ENCODE measurements at regions not wholly inside any gene's neighbourhood (a gene's known extent, or its start where the extent isn't known, plus 50 kb on each side); places are given as distances from the start of the nearest gene placed in this dataset.

DNA sequence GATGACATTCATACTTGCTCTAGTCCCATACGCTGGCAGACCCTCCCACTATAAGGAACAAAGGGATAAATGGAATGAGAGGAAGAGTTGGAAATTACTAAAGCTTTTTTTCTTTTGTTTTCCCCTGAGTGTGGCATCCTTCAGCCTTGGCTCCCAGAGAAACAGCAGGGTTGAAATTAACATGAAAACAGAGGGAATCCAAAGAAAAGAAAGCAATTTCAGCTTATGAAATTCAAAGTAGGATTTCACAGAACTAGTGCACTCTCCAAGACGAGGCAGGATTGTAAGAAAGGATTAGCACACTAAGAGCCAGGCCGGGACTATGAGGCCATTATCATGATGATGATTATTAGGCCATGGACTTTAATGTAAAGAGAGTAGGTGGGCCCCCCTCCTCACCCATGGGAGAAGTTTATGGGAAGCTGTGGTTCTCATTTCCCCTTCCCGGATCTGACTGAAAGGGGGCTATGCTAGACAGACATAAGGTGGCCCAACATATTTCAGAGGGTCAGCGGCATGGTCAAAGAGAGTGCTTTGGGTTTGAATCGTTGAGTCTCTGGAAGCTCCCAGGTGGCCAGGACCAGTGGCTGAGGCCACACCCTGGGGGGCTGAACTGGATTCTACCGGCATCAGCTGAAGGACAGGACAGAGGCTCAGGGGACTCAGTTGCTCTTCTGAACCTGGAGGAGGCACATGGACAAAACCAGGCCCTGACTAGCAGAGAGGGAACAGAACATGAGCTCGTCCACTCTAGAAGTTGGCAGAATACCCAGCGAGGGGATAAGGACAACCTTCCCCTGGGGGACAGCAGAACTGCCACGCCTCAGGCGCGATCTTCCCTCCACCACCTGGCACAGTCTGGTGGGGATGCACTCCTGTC lies 100.1 kb upstream of the ARL4C start:
- DNase-seq (ENCODE audit: low read depth): no peak
- TF ChIP-seq, protein P1, sequence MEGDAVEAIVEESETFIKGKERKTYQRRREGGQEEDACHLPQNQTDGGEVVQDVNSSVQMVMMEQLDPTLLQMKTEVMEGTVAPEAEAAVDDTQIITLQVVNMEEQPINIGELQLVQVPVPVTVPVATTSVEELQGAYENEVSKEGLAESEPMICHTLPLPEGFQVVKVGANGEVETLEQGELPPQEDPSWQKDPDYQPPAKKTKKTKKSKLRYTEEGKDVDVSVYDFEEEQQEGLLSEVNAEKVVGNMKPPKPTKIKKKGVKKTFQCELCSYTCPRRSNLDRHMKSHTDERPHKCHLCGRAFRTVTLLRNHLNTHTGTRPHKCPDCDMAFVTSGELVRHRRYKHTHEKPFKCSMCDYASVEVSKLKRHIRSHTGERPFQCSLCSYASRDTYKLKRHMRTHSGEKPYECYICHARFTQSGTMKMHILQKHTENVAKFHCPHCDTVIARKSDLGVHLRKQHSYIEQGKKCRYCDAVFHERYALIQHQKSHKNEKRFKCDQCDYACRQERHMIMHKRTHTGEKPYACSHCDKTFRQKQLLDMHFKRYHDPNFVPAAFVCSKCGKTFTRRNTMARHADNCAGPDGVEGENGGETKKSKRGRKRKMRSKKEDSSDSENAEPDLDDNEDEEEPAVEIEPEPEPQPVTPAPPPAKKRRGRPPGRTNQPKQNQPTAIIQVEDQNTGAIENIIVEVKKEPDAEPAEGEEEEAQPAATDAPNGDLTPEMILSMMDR (conservative IDR thresholded peaks at IDR 0.05; ENCODE audit: low read length): no peak
- no peak overlapping the region for H3K4me3 ChIP-seq (ENCODE audit: low read length)

DNA sequence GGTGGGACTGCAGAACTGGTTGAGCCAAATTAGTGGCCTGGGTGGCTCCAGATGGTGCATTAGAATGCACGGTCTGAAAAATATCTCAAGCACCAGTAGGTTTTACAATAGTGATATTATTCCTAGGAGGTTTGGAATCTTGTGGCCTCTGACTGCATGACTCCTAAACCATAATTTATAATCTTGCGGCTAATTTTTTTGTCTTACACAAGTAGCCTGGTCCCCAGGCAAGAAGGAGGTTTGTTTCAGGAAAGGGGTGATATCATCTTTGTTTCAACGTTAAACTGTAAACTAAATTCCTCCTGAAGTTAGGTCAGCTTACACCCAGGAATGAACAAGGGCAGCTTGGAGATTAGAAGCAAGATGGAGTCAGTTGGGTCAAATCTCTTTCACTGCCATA lies 98.9 kb upstream of the ARL4C start:
- peak; percentile 85 for DNase-seq (ENCODE audit: low read depth)

DNA sequence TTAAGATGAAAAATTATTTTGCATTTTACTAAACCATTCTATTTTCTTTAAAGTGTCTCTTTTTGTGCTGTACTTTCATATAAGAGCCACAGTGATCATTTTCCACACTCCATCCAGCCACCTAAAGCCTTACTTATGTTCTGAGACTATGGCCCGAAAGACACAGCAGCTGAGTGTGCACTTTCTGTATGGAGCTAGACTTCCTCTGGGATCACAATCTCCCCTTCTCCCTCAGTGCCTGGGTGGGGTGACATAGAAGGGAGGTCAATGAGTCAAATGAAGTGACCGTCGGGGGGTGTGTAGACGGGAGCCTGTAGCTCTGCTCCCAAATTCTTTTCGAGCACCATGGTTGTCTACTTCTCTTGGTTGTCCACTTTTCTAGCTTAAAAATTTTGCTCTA lies 97.8 kb upstream of the ARL4C start:
- no peak for DNase-seq (ENCODE audit: low read depth)
- TF ChIP-seq, protein P1 (conservative IDR thresholded peaks at IDR 0.05; ENCODE audit: low read length): no peak
- no peak overlapping the region for H3K4me3 ChIP-seq (ENCODE audit: low read length)

More for the DNA sequence above, 98.9 kb upstream of the ARL4C start:
- TF ChIP-seq, protein P1 (conservative IDR thresholded peaks at IDR 0.05; ENCODE audit: low read length): no peak
- no peak overlapping the region for H3K4me3 ChIP-seq (ENCODE audit: low read length)

DNA sequence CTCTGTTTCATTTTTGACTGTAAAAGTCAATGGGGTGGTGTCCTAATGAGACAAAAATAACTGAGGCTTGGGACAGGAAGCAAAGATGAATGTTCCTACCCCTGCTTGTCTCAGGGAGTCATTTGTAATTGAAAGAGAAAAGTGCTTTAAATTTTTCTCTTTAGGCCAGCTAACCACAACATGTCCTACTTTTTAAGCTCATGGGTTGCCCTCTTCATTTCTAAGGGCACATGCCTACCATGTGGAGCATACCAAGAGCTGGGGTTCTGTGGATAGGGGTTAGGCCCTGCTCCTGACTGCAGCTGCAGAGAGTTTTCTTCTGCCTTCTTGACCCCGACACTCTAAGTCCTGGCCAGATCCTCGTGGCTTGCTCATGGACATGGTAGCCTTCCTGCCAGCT lies 96.8 kb upstream of the ARL4C start:
- TF ChIP-seq, protein P1 (conservative IDR thresholded peaks at IDR 0.05; ENCODE audit: low read length): no peak
- peak; percentile 81 for DNase-seq (ENCODE audit: low read depth)
- no peak overlapping the region for H3K4me3 ChIP-seq (ENCODE audit: low read length)

DNA sequence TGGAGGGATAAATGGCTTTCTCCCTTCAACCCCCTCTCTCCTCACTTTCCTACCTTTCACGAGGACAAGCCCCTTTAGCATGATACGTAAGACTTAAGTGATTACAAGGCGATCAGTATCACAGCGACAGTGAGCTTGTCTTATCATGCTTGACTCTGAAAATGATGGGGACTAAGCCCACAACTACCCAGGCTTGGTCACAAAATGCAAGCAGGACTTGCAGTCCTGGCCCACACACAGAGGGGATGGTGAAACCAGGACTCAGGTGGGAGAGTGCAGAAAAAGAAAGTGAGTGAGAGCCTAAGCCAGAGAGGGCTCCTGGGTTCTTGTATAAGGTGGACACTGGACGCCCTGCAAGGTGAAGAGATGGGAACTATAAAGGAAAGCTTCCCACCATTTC lies 95.7 kb upstream of the ARL4C start:
- TF ChIP-seq, protein P1 (conservative IDR thresholded peaks at IDR 0.05; ENCODE audit: low read length): no peak
- H3K4me3 ChIP-seq (ENCODE audit: low read length): no peak overlapping the region
- DNase-seq (ENCODE audit: low read depth): no peak

DNA sequence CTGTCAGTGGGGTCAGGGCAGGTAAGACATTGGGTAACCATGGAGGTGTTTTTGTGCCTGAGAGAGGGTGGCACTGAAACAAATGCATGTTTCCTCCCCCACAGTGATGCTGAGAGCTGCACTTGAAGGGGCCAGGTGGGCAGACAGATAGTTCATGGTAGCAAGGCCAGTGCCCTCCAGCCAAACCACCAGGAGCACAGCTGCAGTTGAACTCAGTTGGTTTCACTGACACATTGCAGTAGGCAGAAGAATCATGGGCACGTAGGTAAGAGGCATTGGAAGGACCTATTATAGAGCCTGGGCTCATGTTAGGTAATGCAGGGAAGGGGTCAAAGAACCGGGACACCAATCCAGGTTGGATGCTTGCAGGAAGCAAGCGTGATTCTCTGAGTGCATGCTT lies 93.2 kb upstream of the ARL4C start:
- DNase-seq (ENCODE audit: low read depth): no peak
- no peak overlapping the region for H3K4me3 ChIP-seq (ENCODE audit: low read length)
- TF ChIP-seq, protein P1 (conservative IDR thresholded peaks at IDR 0.05; ENCODE audit: low read length): no peak

DNA sequence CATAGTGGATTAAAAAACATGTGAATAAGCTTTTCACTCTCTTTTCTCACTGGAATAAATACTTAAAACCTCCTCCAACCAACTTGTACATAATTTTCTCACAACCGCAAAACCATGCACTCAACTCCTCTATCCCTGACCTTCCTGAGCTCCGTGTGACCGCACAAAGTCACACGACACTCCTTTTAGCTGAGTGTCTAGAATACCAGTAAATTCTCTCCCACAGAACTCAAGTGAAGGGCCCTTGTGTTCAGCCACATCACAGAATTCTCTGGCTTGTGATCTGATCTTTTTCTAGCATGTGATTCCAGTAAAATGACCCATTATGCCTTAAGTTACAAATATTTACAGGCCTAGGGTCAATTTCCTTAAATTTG lies 91.2 kb upstream of the ARL4C start:
- TF ChIP-seq, protein P1 (conservative IDR thresholded peaks at IDR 0.05; ENCODE audit: low read length): no peak
- DNase-seq (ENCODE audit: low read depth): no peak
- no peak overlapping the region for H3K4me3 ChIP-seq (ENCODE audit: low read length)
